GM18498 (cell line): ENCODE measurements at regions not wholly inside any gene's neighbourhood (a gene's known extent, or its start where the extent isn't known, plus 50 kb on each side); places are given as distances from the start of the nearest gene placed in this dataset.

Source experiments
- ATAC-seq: cut with Tn5 transposase; IDR thresholded peaks from one replicate; pipeline ENCODE4 v1.9.1; 2021; ENCODE audit warnings: mild to moderate bottlenecking, moderate library complexity; ENCODE audit not compliant: unreplicated experiment

- ATAC-seq = no peak
Observed at GRCh38 chr18:45255197-45255890, 359.9 kb upstream of the SLC14A2 start.

GRCh38 chr18:45260125-45260524 is 355.2 kb upstream of the SLC14A2 start:
- ATAC-seq = no peak

DNA sequence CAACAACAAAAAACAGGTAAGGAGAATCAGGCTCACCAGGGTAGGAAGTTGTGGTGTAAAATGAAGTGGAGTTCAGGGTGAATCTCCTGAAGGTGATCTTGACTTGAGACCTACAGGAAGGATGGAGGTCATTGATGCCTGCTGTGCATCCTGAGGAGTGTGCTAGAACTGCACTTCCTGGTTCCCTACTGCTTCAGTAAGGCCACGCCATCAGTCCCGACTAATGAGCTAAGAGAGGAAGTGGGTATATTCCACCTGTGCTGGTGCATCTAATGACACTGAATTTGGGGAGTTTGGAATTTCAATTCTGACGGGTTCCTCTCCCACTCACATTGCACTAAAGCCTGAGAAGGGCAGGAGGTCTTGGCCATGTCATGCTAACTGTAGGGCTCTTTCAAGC is 349.3 kb upstream of the SLC14A2 start:
- no peak for ATAC-seq

- no peak for ATAC-seq
Observed at GRCh38 chr18:45267622-45268021, 347.7 kb upstream of the SLC14A2 start.

GRCh38 chr18:45268583-45268982 is 346.7 kb upstream of the SLC14A2 start:
- ATAC-seq = no peak

DNA sequence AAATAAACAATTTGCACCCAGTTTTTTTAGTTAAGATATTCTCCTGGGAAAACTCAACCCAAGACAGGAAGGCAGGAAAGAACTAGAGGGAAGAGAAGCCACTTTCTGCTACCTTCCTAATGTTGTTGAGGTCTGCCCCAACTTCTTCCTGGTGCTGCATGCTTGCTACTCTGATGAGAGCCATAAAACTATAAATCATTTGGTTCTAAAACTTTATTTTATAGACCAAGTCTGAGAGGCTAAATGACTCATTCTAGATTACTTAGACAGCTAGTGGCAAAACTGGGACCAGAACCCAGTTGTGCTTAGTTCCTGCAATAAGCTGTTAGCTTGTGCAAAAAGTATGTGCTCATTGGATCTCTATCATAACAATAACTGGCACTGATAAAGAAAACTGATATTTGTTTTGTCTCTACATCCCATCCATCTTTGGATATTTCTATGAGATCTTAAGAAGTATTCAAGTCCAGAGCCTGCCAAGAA is 344.9 kb upstream of the SLC14A2 start:
- ATAC-seq = no peak

- ATAC-seq = no peak
Observed at GRCh38 chr18:45274026-45274425, 341.2 kb upstream of the SLC14A2 start.

DNA sequence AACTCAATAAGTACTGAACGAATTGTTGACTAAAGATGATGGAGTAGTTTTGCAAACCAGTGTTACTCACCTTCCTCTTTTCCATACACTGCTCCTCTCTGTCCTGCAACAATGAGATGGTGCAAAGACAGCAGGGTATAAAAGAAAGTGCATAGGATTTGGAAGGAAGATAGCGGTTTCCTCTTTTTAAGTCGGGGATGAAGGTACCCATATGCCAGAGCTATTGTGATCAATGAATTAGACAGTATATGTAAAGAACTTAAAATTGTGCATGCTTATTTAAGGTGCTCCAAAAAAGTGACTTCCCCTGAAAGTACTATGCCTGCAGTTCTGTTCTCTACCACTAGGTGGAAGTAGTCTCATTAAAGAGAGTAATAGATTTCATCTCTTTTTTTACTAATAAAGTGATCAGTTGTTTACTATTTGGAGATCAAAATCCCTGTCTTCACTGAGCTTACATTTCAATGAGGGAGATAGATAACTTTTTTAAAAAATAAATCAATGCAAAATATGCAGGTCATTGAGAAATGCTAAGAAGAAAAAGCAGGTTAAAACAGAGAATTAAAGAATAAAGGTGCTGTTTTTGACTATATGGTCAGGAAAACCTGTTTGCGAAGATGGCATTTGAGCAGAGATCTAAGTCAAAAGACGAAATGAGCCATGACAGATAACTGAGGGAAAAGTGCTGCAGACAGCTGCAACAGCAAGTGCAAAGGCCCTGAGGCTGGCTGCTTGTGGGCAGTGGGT is 339.7 kb upstream of the SLC14A2 start:
- no peak for ATAC-seq

DNA sequence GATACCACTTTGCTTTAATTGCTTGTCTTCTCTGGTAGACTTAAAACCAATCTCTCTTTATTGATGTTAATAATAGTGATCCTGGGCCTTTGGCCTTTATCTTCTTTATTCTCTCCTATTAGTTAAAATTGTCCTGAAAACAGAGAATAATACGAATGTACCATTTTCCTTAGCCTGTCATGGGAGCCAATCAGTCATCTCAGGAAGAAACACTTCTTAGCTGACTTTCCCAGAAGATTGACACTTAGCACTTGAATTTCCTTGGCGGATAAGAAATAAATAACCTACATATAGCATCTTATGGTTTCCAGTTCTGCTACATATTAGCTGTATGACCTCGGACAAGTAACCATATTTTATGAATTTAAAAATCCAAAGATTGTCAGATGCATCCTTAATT is 338.4 kb upstream of the SLC14A2 start:
- no peak for ATAC-seq

- no peak for ATAC-seq
Observed at GRCh38 chr18:45277908-45278307, 337.4 kb upstream of the SLC14A2 start.

GRCh38 chr18:45280481-45281276 is 334.6 kb upstream of the SLC14A2 start:
- ATAC-seq = no peak

DNA sequence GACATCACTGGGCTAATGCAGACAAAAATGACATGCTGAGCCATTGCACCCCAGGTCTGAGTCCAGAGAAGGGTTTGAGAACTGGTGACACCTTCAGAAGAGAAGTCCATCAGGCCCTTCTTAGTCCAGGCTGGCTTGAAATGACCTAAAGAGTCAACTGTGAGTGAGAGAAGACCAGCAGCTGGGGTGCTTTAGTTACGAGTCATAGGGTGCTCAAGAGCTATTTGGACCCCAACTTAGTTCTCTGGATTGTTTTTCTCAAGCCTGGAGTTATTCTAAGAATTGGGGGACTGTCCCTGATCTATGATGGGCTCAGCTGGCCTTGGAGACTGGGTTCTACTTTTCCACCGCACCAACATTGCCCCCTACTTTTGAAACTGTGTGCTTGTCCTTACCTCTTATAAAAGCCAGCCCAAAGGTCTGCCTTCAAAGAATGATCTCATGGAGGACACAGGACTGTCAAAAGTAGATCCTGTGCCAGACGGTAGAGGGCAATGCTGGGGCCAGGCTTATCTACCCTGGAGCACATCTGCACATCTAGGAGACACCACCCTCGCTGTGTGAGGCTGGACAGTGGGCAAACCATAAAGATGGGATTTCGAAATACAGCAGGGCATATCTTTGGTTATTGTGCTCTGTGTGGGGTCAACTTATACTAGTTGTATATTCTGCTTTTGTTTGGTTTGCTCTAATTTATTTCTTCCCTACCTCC is 333.0 kb upstream of the SLC14A2 start:
- no peak for ATAC-seq

- no peak for ATAC-seq
Observed at GRCh38 chr18:45284174-45284573, 331.1 kb upstream of the SLC14A2 start.

DNA sequence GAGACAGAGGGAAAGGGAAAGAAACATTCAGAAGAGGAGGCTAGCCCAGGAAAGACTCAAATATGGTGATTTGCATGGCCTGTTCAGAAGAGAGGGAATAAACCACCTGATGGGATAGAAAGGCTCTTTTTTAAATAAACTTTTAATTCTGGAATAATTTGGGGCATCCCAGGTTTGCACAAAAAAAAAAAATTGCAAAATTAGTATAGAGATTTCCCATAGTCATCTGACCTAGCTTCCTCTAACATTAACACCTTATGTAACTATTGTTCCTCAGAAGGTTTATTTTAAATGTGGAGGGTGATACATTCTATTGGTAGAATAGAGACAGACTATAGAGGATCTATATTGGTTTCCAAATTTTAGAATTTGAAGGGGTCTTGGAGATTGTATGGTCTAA is 330.4 kb upstream of the SLC14A2 start:
- no peak for ATAC-seq

GRCh38 chr18:45285251-45285650 is 330.0 kb upstream of the SLC14A2 start:
- no peak for ATAC-seq

- no peak for ATAC-seq
Observed at GRCh38 chr18:45286431-45286830, 328.8 kb upstream of the SLC14A2 start.

- ATAC-seq = no peak
Observed at GRCh38 chr18:45287531-45287930, 327.7 kb upstream of the SLC14A2 start.

DNA sequence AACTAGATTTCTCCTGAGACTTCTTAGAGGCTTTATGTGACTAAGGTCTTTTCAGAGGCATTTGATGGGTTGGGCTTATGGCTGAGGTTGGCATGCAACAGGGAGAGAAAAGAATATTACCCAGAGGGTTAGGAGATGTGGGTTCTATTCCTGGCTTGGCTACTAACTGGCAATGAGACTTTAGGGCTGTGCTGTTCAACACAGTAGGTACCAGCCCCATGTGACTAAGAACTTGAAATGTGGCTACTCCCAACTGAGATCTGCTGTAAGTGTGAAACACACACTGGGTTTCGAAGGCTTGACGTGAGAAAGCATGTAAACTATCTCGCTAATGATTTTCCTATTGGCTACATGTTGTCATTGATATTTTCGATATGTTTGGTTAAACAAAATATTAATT is 324.9 kb upstream of the SLC14A2 start:
- ATAC-seq = no peak

GRCh38 chr18:45291621-45292615 is 323.4 kb upstream of the SLC14A2 start:
- ATAC-seq = no peak

GRCh38 chr18:45295388-45295787 is 319.9 kb upstream of the SLC14A2 start:
- ATAC-seq = no peak
